ENCODE measurements at regions not wholly inside any gene's neighbourhood (a gene's known extent, or its start where the extent isn't known, plus 50 kb on each side); places are given as distances from the start of the nearest gene placed in this dataset.
"Not testable (repeated sequence)": the region's sequence is repeated elsewhere in the genome, so short reads cannot be mapped to it uniquely, and the experiment has no call there.

- no peak for DNase-seq (ENCODE audit: low read depth in 4 of 4, low spot score in 3 of 4)
These were observed 1273.0 kb downstream of the RAPGEF2 start for GRCh38 chr4:160375772-160376452.

DNA sequence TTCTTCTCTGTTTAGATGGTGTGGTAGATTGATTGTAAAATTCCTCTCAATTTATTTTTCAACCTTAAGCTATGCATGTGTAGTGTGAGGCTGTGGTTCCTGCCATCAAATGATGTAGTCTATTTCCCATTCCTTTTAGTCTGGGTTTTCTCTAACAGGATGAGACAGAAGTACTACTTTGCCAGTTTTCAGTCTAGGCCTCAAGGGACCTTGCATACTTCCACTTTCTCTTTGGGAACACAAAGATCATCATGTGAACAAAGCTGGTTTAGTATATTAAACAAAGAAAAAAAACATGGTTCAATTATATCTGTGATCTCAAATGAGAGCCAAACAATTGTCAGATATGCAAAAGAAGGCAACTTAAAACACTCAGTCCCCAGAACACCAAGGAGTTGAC, 1284.0 kb downstream of the RAPGEF2 start:
- DNase-seq (ENCODE audit: low read depth in 4 of 4, low spot score in 3 of 4) = no peak

GRCh38 chr4:160399826-160400225, 1296.9 kb downstream of the RAPGEF2 start:
- no peak for DNase-seq (ENCODE audit: low read depth in 4 of 4, low spot score in 3 of 4)

- no peak for DNase-seq (ENCODE audit: low read depth in 4 of 4, low spot score in 3 of 4)
These were observed 1300.2 kb downstream of the RAPGEF2 start for GRCh38 chr4:160403081-160403480.

DNA sequence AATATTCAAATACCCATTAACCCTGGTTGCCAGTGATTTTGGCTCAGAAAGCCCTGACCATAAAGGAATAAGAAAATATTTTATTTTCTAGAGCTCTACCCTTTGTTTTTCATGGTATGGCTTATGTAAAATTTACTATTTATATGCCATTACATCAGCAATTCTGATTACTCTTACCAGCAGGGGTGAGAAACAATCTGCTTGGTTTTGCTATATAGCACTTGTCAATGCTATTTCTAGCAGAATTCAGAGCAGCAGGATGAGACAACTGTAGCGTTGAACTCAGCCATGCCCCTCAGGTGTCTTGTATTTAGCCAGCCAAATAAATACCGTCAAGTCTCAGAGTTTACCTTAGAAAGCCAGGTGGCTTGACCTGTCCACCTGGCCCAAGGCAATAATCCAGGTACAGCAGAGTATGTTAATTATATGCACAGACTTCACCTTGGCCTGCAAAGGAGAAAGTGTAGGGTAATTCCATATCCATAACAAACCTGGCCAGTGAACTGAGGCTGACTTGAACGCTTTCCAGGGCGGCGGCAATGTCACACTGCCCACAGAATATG, 1303.5 kb downstream of the RAPGEF2 start:
- DNase-seq (ENCODE audit: low read depth in 4 of 4, low spot score in 3 of 4) = no peak

- DNase-seq (ENCODE audit: low read depth in 4 of 4, low spot score in 3 of 4) = no peak
These were observed 1311.6 kb downstream of the RAPGEF2 start for GRCh38 chr4:160414496-160414895.

- DNase-seq (ENCODE audit: low read depth in 4 of 4, low spot score in 3 of 4) = no peak
These were observed 1321.1 kb downstream of the RAPGEF2 start for GRCh38 chr4:160423879-160424451.

- DNase-seq (ENCODE audit: low read depth in 4 of 4, low spot score in 3 of 4) = no peak
These were observed 1323.4 kb downstream of the RAPGEF2 start for GRCh38 chr4:160426233-160426632.

DNA sequence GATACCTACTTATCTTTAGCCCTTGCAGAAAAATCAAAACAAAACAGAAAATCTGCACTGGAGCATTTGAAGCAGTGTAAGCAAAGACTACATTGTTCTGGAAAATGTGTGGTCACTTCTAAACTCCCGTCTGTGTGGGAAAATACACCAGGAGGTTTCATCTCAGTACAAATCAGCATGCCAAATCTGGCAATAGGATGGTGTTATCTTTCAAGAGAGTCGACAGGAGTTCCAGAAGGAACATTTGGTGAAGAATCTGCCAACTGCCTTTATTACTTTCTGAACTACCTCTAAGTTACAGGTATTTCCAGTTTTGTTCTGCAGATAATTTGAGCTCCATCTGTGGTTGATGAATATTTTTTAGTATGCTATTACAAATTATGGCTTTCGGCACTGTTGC, 1348.0 kb downstream of the RAPGEF2 start:
- no peak for DNase-seq (ENCODE audit: low read depth in 4 of 4, low spot score in 3 of 4)

DNA sequence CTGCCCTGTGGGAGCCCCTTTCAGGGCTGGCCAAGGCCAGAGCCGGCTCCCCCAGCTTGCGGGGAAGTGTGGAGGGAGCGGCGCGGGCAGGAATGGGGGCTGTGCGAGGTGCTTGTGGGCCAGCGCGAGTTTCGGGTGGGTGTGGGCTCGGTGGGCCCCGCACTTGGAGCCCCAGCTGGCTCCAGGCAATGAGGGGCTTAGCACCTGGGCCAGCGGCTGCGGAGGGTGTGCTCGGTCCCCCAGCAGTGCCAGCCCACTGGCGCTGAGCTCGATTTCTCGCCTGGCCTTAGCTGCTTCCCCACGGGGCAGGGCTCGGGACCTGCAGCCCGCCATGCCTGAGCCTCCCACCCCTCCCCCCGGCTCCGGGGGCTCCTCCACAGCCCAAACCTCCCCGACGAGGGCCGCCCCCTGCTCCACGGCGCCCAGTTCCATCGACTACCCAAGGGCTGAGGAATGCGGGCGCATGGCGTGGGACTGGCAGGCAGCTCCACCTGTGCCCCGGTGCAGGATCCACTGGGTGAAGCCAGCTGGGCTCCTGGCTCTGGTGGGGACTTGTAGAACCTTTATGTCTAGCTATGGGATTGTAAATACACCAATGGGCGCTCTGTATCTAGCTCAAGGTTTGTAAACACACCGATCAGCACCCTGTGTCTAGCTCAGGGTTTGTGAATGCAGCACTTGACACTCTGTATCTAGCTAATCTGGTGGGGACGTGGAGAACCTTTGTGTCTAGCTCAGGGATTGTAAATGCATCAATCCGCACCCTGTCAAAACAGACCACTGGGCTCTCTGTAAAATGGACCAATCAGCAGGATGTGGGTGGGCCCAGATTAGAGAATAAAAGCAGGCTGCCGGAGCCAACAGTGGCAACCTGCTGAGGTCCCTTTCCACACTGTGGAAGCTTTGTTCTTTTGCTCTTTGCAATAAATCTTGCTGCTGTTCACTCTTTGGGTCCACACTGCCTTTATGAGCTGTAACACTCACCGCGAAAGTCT, 1379.1 kb downstream of the RAPGEF2 start:
- not testable (repeated sequence) for DNase-seq (ENCODE audit: low read depth in 4 of 4, low spot score in 3 of 4)

GRCh38 chr4:160485071-160485687, 1382.3 kb downstream of the RAPGEF2 start:
- no peak for DNase-seq (ENCODE audit: low read depth in 4 of 4, low spot score in 3 of 4)

GRCh38 chr4:160492181-160492580, 1389.3 kb downstream of the RAPGEF2 start:
- DNase-seq (ENCODE audit: low read depth in 4 of 4, low spot score in 3 of 4) = no peak

GRCh38 chr4:160493206-160493605, 1390.3 kb downstream of the RAPGEF2 start:
- no peak for DNase-seq (ENCODE audit: low read depth in 4 of 4, low spot score in 3 of 4)

DNA sequence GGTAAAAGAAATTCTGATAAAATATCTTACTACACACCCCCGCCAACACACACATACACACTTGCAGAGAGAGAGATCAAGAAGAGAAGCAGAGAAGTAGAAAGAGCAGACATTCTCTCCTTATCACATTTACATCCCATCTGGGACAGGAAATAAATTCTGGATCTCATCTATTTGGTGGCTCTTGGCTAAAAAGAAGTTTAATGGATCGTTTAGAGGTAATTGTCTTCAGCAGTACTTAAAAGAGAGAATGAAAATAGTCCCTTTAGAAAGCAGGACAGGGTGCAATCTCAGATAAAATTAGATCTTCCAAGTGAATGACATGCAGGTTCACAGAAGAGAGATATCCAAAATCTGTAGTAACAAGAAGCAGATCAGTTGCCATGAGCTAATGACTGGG, 1392.5 kb downstream of the RAPGEF2 start:
- no peak for DNase-seq (ENCODE audit: low read depth in 4 of 4, low spot score in 3 of 4)

DNA sequence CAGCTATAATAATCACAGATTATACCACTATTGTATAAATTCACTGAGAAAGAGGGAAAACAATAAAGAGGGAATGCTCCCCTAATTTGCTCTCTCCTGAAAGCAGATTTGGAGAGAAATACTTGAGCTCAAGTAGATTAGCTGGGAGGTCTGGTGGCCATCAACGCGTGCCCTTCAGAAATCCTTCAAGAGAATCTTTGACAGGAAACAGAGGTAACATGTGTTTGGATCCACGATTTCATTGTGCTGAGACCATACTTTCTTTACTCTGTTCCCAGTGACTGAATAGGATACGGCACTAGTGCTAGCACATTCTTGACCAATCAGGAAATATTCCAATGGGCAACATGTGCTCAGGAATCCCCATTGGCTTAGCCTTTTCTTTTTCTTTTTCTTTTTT, 1395.3 kb downstream of the RAPGEF2 start:
- no peak for DNase-seq (ENCODE audit: low read depth in 4 of 4, low spot score in 3 of 4)

DNA sequence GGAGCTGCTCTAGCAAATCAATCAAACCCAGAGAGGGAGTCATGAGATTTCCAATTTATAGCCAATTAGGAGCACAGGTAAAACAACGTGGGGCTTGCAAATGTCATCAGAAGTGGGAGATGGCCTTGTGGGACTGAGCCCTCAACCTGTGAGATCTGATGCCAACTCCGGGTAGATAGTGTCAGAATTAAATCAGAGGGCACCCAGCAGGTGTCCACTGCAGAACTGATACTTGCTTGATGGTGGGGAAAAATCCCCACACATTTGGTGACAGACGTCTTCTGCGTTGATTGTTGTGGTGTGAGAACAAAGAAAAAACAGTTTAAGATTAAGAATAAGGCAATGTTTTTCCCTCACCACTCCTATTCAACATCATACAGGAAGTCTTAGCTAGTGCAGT, 1402.8 kb downstream of the RAPGEF2 start:
- DNase-seq (ENCODE audit: low read depth in 4 of 4, low spot score in 3 of 4) = no peak

DNA sequence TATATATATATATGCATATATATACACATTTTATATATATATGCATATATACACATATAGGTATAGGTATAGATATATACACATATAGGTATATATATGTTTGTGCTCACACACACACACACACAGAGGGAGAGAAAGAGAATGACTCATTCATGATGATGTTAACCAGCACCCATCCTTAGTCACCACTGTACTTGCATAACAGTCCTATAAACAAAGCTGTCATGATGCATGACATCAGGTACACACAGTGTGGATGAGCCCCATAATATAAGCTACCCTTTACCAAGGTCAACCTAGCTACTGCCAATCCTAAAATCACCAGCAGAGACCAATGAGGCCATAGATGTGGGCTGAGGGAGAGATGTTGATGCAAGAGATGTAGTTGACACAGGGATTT, 1408.0 kb downstream of the RAPGEF2 start:
- DNase-seq (ENCODE audit: low read depth in 4 of 4, low spot score in 3 of 4) = no peak

DNA sequence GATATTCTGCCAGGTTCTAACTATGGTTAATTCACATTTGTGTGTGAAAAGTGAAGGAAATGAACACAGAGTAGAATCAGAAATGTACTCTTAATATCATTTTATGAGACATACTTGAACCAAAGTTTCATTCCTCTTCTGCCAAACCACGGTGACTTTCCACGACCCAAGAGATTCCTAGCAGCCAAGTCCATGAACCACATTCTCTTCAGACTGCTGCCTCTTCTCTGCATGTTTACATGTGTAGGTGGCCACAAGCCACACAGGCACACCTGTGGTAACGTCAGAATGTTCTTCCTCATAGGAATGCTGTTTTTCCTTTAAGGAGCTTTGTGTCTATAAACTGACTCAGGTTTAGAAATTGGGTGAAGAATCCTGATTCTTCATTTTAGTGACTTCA, 1411.2 kb downstream of the RAPGEF2 start:
- DNase-seq (ENCODE audit: low read depth in 4 of 4, low spot score in 3 of 4) = no peak

- no peak for DNase-seq (ENCODE audit: low read depth in 4 of 4, low spot score in 3 of 4)
These were observed 1420.4 kb downstream of the RAPGEF2 start for GRCh38 chr4:160523231-160523630.

GRCh38 chr4:160537681-160538080, 1434.8 kb downstream of the RAPGEF2 start:
- no peak for DNase-seq (ENCODE audit: low read depth in 4 of 4, low spot score in 3 of 4)

- DNase-seq (ENCODE audit: low read depth in 4 of 4, low spot score in 3 of 4) = no peak
These were observed 1443.3 kb downstream of the RAPGEF2 start for GRCh38 chr4:160546201-160546600.
